Activated CD8-positive, alpha-beta T cell treated with anti-CD3 and anti-CD28 coated beads for 36 hours (primary cell): ENCODE measurements at regions not wholly inside any gene's neighbourhood (a gene's known extent, or its start where the extent isn't known, plus 50 kb on each side); places are given as distances from the start of the nearest gene placed in this dataset.
"Not testable (repeated sequence)": the region's sequence is repeated elsewhere in the genome, so short reads cannot be mapped to it uniquely, and the experiment has no call there.

ENCODE experiments used
- ATAC-seq: fragments of 200-7000 bp; cut with Tn5 transposase; one replicate; pipeline ENCODE4 v1.10.0; 2021; ENCODE audit warnings: mild to moderate bottlenecking, moderate library complexity
- CTCF ChIA-PET: fragments of 350-600 bp; sonication (Branson Sonifier 250); formaldehyde crosslinking; loops from one replicate; lab custom pipeline; 2021; ENCODE audit warnings: antibody characterized with exemption; lab: Charles Lee
- POLR2A ChIA-PET: fragments of 350-600 bp; sonication (Branson Sonifier 250); formaldehyde crosslinking; loops from one replicate; lab custom pipeline; 2021; ENCODE audit warnings: antibody characterized with exemption; lab: Charles Lee
- DNase-seq: peaks from one replicate; pipeline ENCODE4 v3.0.0-alpha.2; 2020
- H3K27ac Mint-ChIP-seq: one replicate; pipeline ENCODE4 v1.8.0; 2021; ENCODE audit warnings: mild to moderate bottlenecking, mixed read lengths
- H3K27me3 Mint-ChIP-seq: one replicate; pipeline ENCODE4 v1.8.0; 2021; ENCODE audit warnings: mixed read lengths
- H3K36me3 Mint-ChIP-seq: one replicate; pipeline ENCODE4 v1.8.0; 2021; ENCODE audit warnings: low read depth, mixed read lengths
- H3K4me1 Mint-ChIP-seq: one replicate; pipeline ENCODE4 v1.8.0; 2021; ENCODE audit warnings: low read depth, mixed read lengths
- H3K4me3 Mint-ChIP-seq: one replicate; pipeline ENCODE4 v1.8.0; 2021; ENCODE audit warnings: mild to moderate bottlenecking, moderate library complexity, mixed read lengths
- H3K9me3 Mint-ChIP-seq: one replicate; pipeline ENCODE4 v1.8.0; 2021; ENCODE audit warnings: mixed read lengths
- intact Hi-C: fragments of 100-400 bp; cut with micrococcal nuclease; formaldehyde crosslinking; loops from one replicate; pipeline ENCODE4 v1.10.0; 2022
- TF ChIP-seq, protein P1 (sequence below): fragments of 200-600 bp; IDR thresholded peaks from one replicate; pipeline ENCODE4 v1.8.0; 2022; ENCODE audit warnings: antibody characterized with exemption, mild to moderate bottlenecking

DNA sequence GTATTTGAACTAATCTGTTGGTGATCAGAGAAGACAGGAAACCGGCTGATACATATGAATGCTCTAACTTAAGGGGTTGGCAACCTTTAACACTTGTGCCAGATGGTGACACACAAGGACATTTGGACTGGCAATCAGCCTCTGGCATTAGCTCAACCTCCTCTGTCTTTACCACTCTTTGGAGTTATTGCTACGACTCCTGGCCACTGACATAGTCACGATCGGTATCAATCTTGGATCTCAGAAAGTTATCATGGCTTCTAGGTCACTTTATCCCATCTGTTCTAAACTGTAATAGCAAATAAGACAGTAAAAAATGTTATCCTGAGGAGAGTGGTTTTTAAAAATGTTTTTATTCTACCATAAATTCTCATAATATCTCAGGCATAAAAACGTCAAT, 575.2 kb upstream of the MDGA2 start:
- DNase-seq (no peak), ATAC-seq (no peak)
- Mint-ChIP-seq H3K4me1 (no peaks in the 10 kb centered on the region), H3K27ac (no peak overlapping the region), H3K36me3 (no peaks in the 10 kb centered on the region), H3K4me3 (no peak overlapping the region), H3K27me3 (no peaks in the 10 kb centered on the region), H3K9me3 (no peaks in the 10 kb centered on the region)
- CTCF ChIA-PET: no interaction called here
- POLR2A ChIA-PET: no interaction called here
- TF ChIP-seq, protein P1, sequence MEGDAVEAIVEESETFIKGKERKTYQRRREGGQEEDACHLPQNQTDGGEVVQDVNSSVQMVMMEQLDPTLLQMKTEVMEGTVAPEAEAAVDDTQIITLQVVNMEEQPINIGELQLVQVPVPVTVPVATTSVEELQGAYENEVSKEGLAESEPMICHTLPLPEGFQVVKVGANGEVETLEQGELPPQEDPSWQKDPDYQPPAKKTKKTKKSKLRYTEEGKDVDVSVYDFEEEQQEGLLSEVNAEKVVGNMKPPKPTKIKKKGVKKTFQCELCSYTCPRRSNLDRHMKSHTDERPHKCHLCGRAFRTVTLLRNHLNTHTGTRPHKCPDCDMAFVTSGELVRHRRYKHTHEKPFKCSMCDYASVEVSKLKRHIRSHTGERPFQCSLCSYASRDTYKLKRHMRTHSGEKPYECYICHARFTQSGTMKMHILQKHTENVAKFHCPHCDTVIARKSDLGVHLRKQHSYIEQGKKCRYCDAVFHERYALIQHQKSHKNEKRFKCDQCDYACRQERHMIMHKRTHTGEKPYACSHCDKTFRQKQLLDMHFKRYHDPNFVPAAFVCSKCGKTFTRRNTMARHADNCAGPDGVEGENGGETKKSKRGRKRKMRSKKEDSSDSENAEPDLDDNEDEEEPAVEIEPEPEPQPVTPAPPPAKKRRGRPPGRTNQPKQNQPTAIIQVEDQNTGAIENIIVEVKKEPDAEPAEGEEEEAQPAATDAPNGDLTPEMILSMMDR: no peak
- intact Hi-C loops: no loop called here

DNA sequence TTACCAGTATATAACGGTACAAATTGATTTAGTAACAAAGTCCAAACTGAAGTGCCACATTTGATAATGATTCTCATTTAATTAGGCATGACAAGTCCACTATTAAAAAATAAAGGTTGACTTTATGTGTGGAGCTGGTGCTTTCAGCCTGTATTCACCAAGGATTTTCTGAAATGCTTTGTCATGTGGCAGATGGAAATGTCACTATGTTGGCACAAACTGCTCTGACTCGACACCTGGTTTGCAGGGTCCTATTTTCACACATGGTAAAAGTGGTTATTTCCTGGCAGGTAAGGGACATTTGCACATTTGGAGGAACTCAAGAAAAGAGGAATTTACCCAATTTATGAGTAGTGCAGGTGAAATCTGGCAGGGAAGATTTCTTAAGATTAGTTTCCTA, 572.6 kb upstream of the MDGA2 start:
- no peaks in the 10 kb centered on the region for H3K36me3 Mint-ChIP-seq
- intact Hi-C loops: no loop called here
- ChIA-PET POLR2A (no interaction called here), CTCF (no interaction called here)
- no peak overlapping the region for H3K4me3 Mint-ChIP-seq
- ATAC-seq (no peak), DNase-seq (no peak)
- H3K27me3 Mint-ChIP-seq: no peaks in the 10 kb centered on the region
- H3K27ac Mint-ChIP-seq: no peak overlapping the region
- H3K9me3 Mint-ChIP-seq: no peaks in the 10 kb centered on the region
- H3K4me1 Mint-ChIP-seq: no peaks in the 10 kb centered on the region
- TF ChIP-seq, protein P1: no peak

- CTCF ChIA-PET: no interaction called here
Observed at GRCh38 chr14:48243900-48244299, 568.5 kb upstream of the MDGA2 start.

GRCh38 chr14:48229091-48229490, 553.7 kb upstream of the MDGA2 start:
- H3K27me3 Mint-ChIP-seq: no peaks in the 10 kb centered on the region
- TF ChIP-seq, protein P1: no peak
- no peak for DNase-seq
- H3K4me3 Mint-ChIP-seq: no peak overlapping the region
- ATAC-seq: no peak
- ChIA-PET CTCF (no interaction called here), POLR2A (no interaction called here)
- no peak overlapping the region for H3K27ac Mint-ChIP-seq
- no peaks in the 10 kb centered on the region for H3K36me3 Mint-ChIP-seq
- H3K4me1 Mint-ChIP-seq: no peaks in the 10 kb centered on the region
- intact Hi-C loops: no loop called here
- no peaks in the 10 kb centered on the region for H3K9me3 Mint-ChIP-seq

More at GRCh38 chr14:48243900-48244299, 568.5 kb upstream of the MDGA2 start:
- POLR2A ChIA-PET: no interaction called here
- no peak for DNase-seq
- no peak for ATAC-seq
- TF ChIP-seq, protein P1: no peak
- Mint-ChIP-seq H3K27me3 (no peaks in the 10 kb centered on the region), H3K27ac (no peak overlapping the region), H3K9me3 (no peaks in the 10 kb centered on the region), H3K4me1 (no peaks in the 10 kb centered on the region), H3K4me3 (no peak overlapping the region), H3K36me3 (no peaks in the 10 kb centered on the region)
- intact Hi-C loops: no loop called here

GRCh38 chr14:48193893-48194292, 518.5 kb upstream of the MDGA2 start:
- ChIA-PET CTCF (no interaction called here), POLR2A (no interaction called here)
- DNase-seq (no peak), ATAC-seq (no peak)
- no peak overlapping the region for H3K4me3 Mint-ChIP-seq
- no peaks in the 10 kb centered on the region for H3K27me3 Mint-ChIP-seq
- no peaks in the 10 kb centered on the region for H3K4me1 Mint-ChIP-seq
- intact Hi-C loops: no loop called here
- H3K9me3 Mint-ChIP-seq: no peaks in the 10 kb centered on the region
- no peak overlapping the region for H3K27ac Mint-ChIP-seq
- no peaks in the 10 kb centered on the region for H3K36me3 Mint-ChIP-seq
- TF ChIP-seq, protein P1: no peak

- H3K4me3 Mint-ChIP-seq, DNase-seq, H3K27ac Mint-ChIP-seq, H3K4me1 Mint-ChIP-seq, CTCF ChIA-PET, H3K27me3 Mint-ChIP-seq, ATAC-seq, intact Hi-C loops, H3K9me3 Mint-ChIP-seq, H3K36me3 Mint-ChIP-seq, POLR2A ChIA-PET: not testable (repeated sequence)
Observed at GRCh38 chr14:48149624-48150023, 474.2 kb upstream of the MDGA2 start.
